ENCODE measurements at regions not wholly inside any gene's neighbourhood (a gene's known extent, or its start where the extent isn't known, plus 50 kb on each side); places are given as distances from the start of the nearest gene placed in this dataset.
"Not testable (repeated sequence)": the region's sequence is repeated elsewhere in the genome, so short reads cannot be mapped to it uniquely, and the experiment has no call there.

DNA sequence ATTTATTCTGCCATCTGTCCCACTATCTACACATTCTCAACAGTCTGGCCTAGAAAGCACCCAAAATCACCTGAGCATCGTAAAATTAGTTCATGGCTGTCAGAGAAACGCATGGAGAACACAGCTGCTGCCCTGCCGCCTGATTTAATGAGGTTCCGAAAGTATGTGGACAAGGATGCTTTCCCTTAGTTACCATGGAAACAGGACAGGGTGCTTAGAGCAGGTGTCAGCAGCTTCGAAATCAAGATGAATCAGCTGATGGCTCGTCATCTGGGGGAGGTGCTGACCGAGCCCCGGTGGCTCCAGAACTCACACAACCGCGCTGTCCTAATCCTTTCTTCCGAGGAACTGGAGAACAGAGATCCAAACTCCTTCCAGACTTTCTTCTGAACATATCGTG, 151.5 kb downstream of the TEX36 start:
- TF ChIP-seq CTCF (IDR thresholded peaks at IDR 0.05; ENCODE audit: extremely low read depth, insufficient read depth, missing control alignments): no peak
- DNase-seq (ENCODE audit: low spot score): no peak
- in situ Hi-C loops (cut with MboI; ENCODE audit: low pct_unique_long_range_greater_than_20kb, low sequenced_read_pairs, unreplicated experiment): no loop called here

DNA sequence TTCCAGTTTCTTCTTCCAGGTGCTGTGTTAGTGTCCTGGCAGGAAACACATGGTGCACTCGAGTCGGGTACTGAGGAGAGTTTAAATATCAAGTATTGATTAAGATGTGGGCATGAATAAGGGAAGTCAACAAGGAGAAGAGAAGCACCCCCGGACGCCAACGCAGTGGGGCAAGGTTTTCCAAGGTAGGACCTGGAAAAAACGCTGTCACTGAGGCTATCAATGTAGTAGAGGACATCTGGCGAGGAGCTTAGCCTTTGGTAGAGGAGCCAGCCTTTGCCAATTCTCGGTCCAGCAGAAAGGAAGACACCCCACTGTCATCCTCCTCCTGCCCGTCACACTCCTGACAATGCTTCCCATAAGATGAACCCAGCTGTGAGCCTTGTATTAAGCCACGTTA, 159.6 kb downstream of the TEX36 start:
- DNase-seq (ENCODE audit: low spot score): no peak
- in situ Hi-C loops (cut with MboI; ENCODE audit: low pct_unique_long_range_greater_than_20kb, low sequenced_read_pairs, unreplicated experiment): no loop called here
- no peak for TF ChIP-seq CTCF (IDR thresholded peaks at IDR 0.05; ENCODE audit: extremely low read depth, insufficient read depth, missing control alignments)

DNA sequence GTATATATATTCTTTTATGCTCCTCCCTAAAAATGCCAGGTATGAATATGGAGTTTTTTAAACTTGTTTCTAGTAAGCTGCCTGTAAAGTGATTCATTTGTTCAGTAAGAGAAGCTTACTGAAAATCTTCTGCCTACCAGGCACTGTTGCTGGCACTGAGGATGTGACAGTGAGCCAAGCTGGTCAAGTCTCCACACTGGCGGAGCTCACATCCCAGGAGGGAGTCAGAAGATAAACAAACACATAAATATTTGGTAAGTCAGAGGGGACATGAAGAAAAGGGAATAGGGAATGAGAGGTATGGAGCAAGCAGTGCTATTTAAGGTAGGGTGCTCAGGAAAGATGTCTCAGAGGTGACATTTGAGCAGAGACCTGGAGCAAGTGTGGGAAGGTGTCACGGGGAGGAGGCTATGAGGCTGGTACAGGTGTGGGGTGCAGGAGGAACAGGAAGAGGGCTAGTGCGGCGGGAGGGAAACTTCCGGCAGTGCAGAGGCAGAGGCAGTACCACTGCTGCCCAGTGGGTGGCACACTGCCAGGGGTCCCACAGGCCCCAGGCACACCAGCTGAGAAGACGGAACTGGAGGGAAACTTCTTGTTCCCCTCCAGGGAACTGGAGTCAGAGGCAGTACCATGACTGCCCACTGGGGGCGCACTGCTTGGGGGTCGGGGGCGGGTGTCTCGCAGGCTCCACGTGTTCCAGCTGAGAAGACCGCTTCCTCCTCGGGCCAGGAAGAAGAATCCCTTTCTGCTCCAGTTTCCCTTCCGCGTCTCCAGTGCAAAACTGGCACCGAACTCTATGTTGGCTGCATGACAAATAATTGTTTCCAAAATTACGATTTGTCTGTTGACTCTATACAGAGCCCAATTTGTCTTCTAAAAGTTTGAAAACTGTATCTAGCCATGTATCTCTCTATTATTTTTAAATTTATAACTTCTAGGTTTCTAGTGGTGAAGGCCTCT, 161.0 kb downstream of the TEX36 start:
- DNase-seq (ENCODE audit: low spot score): no peak
- in situ Hi-C loops (cut with MboI; ENCODE audit: low pct_unique_long_range_greater_than_20kb, low sequenced_read_pairs, unreplicated experiment): no loop called here
- TF ChIP-seq CTCF (IDR thresholded peaks at IDR 0.05; ENCODE audit: extremely low read depth, insufficient read depth, missing control alignments): peak; percentile 37

- no peak for DNase-seq (ENCODE audit: low spot score)
- no peak for TF ChIP-seq CTCF (IDR thresholded peaks at IDR 0.05; ENCODE audit: extremely low read depth, insufficient read depth, missing control alignments)
- in situ Hi-C loops (cut with MboI; ENCODE audit: low pct_unique_long_range_greater_than_20kb, low sequenced_read_pairs, unreplicated experiment): no loop called here
These were observed 162.0 kb downstream of the TEX36 start for GRCh38 chr10:125520968-125521367.

DNA sequence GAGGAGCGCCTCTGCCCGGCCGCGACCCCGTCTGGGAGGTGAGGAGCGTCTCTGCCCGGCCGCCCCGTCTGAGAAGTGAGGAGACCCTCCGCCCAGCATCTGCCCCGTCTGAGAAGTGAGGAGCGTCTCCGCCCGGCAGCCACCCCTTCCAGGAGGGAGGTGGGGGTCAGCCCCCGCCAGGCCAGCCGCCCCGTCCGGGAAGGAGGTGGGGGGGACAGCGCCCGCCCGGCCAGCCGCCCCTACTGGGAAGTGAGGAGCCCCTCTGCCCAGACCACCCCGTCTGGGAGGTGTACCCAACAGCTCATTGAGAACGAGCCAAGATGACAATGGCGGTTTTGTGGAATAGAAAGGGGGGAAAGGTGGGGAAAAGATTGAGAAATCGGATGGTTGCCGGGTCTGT, 164.6 kb downstream of the TEX36 start:
- in situ Hi-C loops (cut with MboI; ENCODE audit: low pct_unique_long_range_greater_than_20kb, low sequenced_read_pairs, unreplicated experiment); DNase-seq (ENCODE audit: low spot score): not testable (repeated sequence)

DNA sequence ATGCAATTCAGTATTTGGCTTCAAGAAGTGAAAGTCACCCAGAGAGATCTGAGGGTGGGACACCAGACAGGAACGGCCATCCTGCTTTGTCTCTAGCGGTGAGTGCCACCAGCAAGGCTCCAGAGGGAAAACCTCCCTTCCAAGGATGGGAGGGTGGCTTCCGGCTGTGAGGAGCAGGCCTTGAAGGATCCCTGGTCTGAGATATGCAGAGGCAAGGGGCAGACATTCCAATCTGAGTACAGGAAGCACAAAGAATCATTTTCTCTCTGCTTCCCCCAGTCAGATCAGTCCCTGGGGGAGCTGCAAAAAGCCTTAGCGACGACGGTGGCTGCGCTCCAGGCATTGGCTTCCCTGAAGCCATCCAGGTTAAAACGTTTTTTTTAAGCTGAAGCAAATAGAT, 167.4 kb downstream of the TEX36 start:
- in situ Hi-C loops (cut with MboI; ENCODE audit: low pct_unique_long_range_greater_than_20kb, low sequenced_read_pairs, unreplicated experiment): no loop called here
- DNase-seq (ENCODE audit: low spot score): no peak
- no peak for TF ChIP-seq CTCF (IDR thresholded peaks at IDR 0.05; ENCODE audit: extremely low read depth, insufficient read depth, missing control alignments)
